ENCODE measurements at regions not wholly inside any gene's neighbourhood (a gene's known extent, or its start where the extent isn't known, plus 50 kb on each side); places are given as distances from the start of the nearest gene placed in this dataset.

DNA sequence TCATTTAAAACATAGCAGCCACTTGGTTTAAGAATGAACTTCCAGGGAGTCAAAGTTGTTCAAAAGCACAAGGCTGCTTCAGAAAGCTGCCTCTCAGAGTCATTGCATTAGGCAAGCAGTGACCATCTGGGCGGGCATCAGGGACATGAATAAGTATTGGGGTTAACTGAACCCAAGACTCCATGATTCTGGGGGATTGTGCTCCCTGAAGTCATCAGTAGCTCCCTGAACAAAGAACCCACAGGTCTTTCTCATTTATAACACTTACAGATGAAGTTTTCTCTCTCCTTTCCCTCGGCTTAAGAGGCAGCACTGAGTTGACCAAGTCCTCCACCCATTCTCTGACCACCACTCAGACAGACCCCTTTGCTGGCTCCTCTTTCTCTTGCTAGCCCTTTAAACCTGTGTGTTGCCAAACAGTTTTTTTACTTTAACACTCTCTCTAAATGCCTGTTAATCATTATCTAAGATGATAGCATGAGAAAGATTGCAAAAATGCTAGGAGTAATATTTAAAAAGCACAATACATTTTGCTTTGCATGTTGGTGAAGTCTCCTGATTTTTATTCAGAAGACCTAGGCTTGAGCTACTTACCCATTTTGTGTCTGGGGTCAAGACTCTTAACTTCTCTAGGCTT, 77.0 kb upstream of the ARHGAP29 start:
- Mint-ChIP-seq H3K9me3 (ENCODE audit: low read depth) (no peaks in the 10 kb centered on the region), H3K4me3 (no peak overlapping the region), H3K27ac (no peak overlapping the region), H3K4me1 (no peaks in the 10 kb centered on the region), H3K27me3 (no peaks in the 10 kb centered on the region), H3K36me3 (ENCODE audit: low read depth) (no peaks in the 10 kb centered on the region)
- DNase-seq (no peak), ATAC-seq (no peak)
- ChIA-PET CTCF (interaction anchor here (0.7 kb wide), 1 partner anchor 242 kb away, joined by 4 read pairs; no protein-coding TSS in a partner anchor), POLR2A (no interaction called here)
- intact Hi-C loops (cut with DNase I, micrococcal nuclease) = no loop called here

DNA sequence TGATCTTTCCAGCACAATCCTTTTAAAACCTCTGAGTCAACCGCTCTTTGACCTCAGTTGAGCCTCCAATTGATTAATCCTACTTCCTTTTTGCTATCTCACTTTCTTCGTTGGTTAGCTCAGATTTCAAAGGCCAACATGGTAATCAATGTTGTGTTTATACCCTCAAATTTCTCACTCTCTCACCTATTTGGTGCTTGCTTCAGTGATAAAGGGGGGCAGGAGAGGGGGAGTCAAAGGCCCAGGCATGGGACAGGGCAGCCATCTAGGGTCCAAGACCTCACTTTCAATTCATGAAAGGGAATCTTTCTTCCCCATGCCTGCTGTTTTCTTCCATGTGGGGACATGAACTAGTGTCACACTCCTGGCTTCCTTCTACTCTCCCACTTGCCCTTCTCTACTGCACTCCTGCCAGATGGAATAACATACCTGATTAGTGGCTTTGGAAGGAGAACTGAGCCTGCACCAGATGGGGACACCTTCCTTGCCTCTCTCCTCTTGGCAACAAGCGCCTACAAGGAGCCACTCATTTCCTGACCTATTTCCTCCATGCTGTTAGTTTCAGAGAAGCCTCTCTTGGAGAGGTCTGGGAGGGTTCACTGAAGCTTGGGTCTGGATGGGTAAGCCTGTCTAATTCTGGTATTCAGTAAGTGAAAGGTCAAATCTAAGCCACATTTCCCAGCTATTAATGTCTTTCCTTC, 73.3 kb upstream of the ARHGAP29 start:
- Mint-ChIP-seq H3K36me3 (ENCODE audit: low read depth) (no peaks in the 10 kb centered on the region), H3K9me3 (ENCODE audit: low read depth) (no peaks in the 10 kb centered on the region), H3K27me3 (no peaks in the 10 kb centered on the region), H3K27ac (no peak overlapping the region), H3K4me1 (no peaks in the 10 kb centered on the region), H3K4me3 (no peak overlapping the region)
- no peak for DNase-seq
- ChIA-PET CTCF (interaction anchor here (0.8 kb wide), 1 partner anchor 26 kb away, joined by 4 read pairs; no protein-coding TSS in a partner anchor), POLR2A (no interaction called here)
- no peak for ATAC-seq
- intact Hi-C loops (cut with DNase I, micrococcal nuclease) = no loop called here

DNA sequence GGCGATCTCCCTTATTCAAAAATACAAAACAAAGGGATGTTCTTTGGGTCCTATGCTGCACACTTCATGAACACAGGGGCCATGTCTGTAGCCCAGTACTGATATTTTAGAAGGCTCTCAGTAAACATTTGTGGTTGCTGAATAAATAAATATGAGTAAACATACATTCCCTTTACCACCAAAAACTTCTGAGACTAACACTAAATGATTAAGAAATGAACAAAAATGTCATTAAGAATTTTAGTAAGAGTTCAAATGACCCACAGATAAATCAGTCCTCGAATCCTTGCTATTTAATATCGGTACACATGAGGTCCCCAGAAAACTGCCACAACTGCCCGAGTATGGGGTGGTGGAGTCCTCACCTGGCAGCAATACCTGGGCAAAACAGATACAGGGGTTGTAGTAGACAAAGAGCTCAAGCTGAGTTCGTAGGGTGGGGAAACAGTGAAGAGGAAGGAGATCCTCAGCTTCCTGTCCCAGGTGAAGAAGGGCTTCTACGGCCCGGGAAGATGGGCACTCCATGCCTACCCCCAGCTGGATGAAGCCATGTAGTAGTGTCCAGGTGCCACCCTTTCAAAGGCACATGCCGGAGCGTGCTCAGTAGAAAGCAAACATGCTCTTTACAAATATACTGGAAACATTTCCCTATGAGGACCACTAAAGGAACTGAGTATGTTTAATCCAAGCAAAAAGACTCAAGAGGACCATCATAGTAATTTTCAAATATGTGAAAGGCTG, 72.6 kb upstream of the ARHGAP29 start:
- ATAC-seq = no peak
- DNase-seq = no peak
- peaks cover 6% of the 10 kb centered on the region for H3K27me3 Mint-ChIP-seq
- intact Hi-C loops (cut with DNase I, micrococcal nuclease) = no loop called here
- no peaks in the 10 kb centered on the region for H3K36me3 Mint-ChIP-seq (ENCODE audit: low read depth)
- H3K9me3 Mint-ChIP-seq (ENCODE audit: low read depth) = no peaks in the 10 kb centered on the region
- H3K27ac Mint-ChIP-seq = no peak overlapping the region
- CTCF ChIA-PET = interaction anchor here (0.8 kb wide), 1 partner anchor 27 kb away, joined by 4 read pairs; no protein-coding TSS in a partner anchor
- no peak overlapping the region for H3K4me3 Mint-ChIP-seq
- no peaks in the 10 kb centered on the region for H3K4me1 Mint-ChIP-seq
- POLR2A ChIA-PET = no interaction called here

DNA sequence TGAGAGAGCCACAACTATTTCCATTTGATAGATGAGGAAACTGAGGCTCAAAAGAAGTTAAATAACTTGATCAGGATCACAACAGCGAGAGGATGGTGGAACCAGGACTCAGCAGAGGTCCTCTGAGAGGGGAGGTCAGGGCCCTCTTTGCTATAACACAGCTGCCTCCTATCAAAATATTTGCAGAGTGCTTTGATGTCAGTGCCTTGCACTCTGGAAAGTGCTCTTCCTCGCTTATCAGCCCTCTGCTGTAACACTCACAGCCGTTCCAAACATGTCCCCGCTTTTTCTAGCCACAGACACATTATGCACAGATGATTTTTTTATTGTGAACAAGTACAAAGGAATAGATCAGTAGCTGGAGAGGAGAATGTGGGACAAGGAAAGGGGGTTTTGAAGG, 71.8 kb upstream of the ARHGAP29 start:
- no peak overlapping the region for H3K27ac Mint-ChIP-seq
- POLR2A ChIA-PET = no interaction called here

DNA sequence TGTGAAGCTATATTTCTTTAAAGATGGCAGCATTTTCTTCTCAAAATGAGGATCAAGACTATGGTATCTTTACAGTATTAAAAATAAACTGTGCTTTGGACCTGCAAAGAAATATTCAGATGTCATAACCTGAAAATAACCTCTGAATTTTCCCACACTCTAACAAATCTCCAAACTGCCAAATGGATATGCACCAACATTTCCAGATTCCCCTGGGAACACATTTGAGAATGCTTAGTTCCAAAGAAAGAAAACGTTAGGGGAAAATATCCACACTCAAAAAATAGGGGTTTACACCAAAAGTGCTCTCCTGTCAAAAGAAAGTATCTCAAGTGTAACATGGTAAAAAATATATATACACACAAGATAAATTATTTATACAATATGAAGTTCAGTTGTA, 69.1 kb upstream of the ARHGAP29 start:
- CTCF ChIA-PET = no interaction called here
- no peak for ATAC-seq
- POLR2A ChIA-PET = no interaction called here

More for the DNA sequence above, 71.8 kb upstream of the ARHGAP29 start:
- Mint-ChIP-seq H3K36me3 (ENCODE audit: low read depth) (no peaks in the 10 kb centered on the region), H3K27me3 (peaks cover 8% of the 10 kb centered on the region), H3K4me3 (no peak overlapping the region), H3K4me1 (no peaks in the 10 kb centered on the region), H3K9me3 (ENCODE audit: low read depth) (no peaks in the 10 kb centered on the region)
- ATAC-seq = no peak
- DNase-seq = no peak
- intact Hi-C loops (cut with DNase I, micrococcal nuclease) = no loop called here
- CTCF ChIA-PET = no interaction called here

DNA sequence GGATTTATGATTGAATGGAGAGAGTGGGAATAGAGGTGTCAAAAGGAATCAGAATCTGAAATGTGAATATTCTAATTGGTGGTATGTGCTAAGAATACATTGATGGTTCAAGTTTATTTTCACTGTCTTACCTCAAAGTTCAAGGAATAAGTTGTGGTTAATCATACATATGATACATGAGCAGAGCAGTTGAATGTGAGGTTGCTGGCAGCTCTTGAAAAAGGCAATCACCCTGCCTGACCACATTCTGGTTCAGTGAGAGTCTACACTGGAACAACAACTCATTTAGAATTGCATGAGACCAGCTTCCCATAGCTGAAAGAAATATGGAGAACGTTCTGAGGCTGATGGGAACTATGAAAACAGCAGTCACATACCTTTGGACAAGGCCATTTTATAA, 68.3 kb upstream of the ARHGAP29 start:
- no peaks in the 10 kb centered on the region for H3K4me1 Mint-ChIP-seq
- DNase-seq (no peak), ATAC-seq (no peak)
- H3K27ac Mint-ChIP-seq = no peak overlapping the region
- CTCF ChIA-PET = no interaction called here
- H3K9me3 Mint-ChIP-seq (ENCODE audit: low read depth) = no peaks in the 10 kb centered on the region
- POLR2A ChIA-PET = no interaction called here
- intact Hi-C loops (cut with DNase I, micrococcal nuclease) = no loop called here
- no peaks in the 10 kb centered on the region for H3K36me3 Mint-ChIP-seq (ENCODE audit: low read depth)
- peaks cover 17% of the 10 kb centered on the region for H3K27me3 Mint-ChIP-seq
- H3K4me3 Mint-ChIP-seq = no peak overlapping the region

More for the DNA sequence above, 69.1 kb upstream of the ARHGAP29 start:
- Mint-ChIP-seq H3K4me1 (no peaks in the 10 kb centered on the region), H3K36me3 (ENCODE audit: low read depth) (no peaks in the 10 kb centered on the region), H3K27ac (no peak overlapping the region), H3K27me3 (peaks cover 14% of the 10 kb centered on the region), H3K9me3 (ENCODE audit: low read depth) (no peaks in the 10 kb centered on the region), H3K4me3 (no peak overlapping the region)
- no peak for DNase-seq
- intact Hi-C loops (cut with DNase I, micrococcal nuclease) = no loop called here

DNA sequence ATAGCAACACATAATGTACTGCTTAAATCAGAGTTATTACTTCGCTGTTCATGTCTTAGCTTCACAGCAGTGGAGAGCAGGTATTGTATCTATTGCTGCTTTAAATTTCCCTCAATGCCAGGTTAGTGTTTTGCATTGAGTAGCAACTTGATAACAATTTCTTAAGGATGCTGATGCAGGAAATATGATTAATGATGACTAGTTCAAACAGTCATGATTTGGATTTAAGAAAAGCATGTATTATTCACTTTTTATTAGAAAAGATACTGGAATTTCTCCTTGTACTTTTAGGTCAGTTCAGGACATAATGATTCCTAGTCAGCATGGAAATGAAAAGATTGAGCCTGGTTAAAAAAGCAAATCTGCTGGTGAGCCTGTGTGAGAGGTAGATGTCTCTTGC, 67.2 kb upstream of the ARHGAP29 start:
- POLR2A ChIA-PET = no interaction called here
- no peaks in the 10 kb centered on the region for H3K36me3 Mint-ChIP-seq (ENCODE audit: low read depth)
- no peak overlapping the region for H3K27ac Mint-ChIP-seq
- CTCF ChIA-PET = no interaction called here
- H3K4me1 Mint-ChIP-seq = no peaks in the 10 kb centered on the region
- no peak overlapping the region for H3K4me3 Mint-ChIP-seq
- no peak for ATAC-seq
- H3K27me3 Mint-ChIP-seq = peaks cover 20% of the 10 kb centered on the region
- no peaks in the 10 kb centered on the region for H3K9me3 Mint-ChIP-seq (ENCODE audit: low read depth)
- no peak for DNase-seq
- intact Hi-C loops (cut with DNase I, micrococcal nuclease) = no loop called here

DNA sequence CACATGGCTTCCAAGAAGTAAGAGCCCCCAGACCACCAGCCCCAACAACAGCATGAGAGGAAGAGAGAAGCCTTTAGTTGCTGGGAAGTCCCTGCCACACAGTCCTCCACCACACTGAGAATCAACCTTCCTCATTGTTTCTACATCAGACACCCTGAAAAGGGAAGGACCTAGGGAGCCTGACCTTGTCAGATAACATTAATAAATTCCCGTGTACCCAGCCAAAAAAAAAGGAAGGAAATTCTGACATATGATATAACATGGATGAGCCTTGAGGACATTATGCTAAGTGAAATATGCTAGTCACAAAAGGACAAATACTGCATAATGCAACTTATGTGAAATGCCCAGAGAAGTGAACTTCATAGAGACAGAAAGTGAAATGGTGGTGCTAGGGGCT, 65.6 kb upstream of the ARHGAP29 start:
- H3K9me3 Mint-ChIP-seq (ENCODE audit: low read depth) = no peaks in the 10 kb centered on the region
- ATAC-seq (no peak), DNase-seq (no peak)
- POLR2A ChIA-PET = no interaction called here
- no peaks in the 10 kb centered on the region for H3K4me1 Mint-ChIP-seq
- no peak overlapping the region for H3K4me3 Mint-ChIP-seq
- H3K27me3 Mint-ChIP-seq = peaks cover 20% of the 10 kb centered on the region
- H3K36me3 Mint-ChIP-seq (ENCODE audit: low read depth) = no peaks in the 10 kb centered on the region
- H3K27ac Mint-ChIP-seq = no peak overlapping the region
- intact Hi-C loops (cut with DNase I, micrococcal nuclease) = no loop called here
- CTCF ChIA-PET = no interaction called here

DNA sequence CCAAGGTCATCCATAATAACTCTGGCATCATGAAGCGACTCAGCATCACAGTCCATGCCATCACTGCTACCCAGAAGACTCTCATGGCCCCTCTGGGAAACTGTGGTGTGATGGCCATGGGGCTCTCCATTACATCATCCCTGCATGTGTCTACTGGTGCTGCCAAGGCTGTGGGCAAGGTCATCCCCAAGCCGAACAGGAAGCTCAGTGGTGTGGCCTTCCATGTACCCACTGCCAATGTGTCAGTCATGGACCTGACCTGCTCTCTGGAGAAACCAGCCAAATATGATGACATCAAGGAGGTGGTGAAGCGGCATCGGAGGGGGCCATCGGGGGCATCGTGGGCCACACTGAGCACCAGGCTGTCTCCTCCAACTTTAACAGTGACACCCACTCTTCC, 65.1 kb upstream of the ARHGAP29 start:
- Mint-ChIP-seq H3K4me3 (no peak overlapping the region), H3K27me3 (peaks cover 20% of the 10 kb centered on the region), H3K9me3 (ENCODE audit: low read depth) (no peaks in the 10 kb centered on the region), H3K4me1 (no peaks in the 10 kb centered on the region), H3K27ac (no peak overlapping the region), H3K36me3 (ENCODE audit: low read depth) (no peaks in the 10 kb centered on the region)
- intact Hi-C loops (cut with DNase I, micrococcal nuclease) = no loop called here
- DNase-seq = no peak
- ChIA-PET POLR2A (no interaction called here), CTCF (interaction anchor here (0.6 kb wide), 1 partner anchor 25 kb away, joined by 3 read pairs; no protein-coding TSS in a partner anchor)
- ATAC-seq = no peak

DNA sequence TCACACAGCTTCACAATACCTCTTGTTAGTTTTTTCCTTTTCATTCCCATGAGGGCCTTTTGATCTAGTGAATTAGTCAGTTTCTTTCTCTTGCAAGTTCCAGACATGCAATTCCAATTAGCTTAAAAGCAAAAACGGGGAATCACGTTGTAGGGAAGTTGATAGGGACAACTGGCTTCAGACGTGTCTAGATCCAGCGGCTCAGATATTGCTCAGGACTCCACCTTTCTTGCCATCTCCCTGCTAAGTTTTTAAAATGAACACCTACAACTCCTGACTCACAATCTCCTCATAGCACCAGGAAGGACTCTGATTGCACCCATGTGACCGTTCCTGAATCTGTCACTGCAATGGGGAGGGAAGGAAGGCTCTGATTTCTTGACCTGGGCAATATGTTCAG, 63.8 kb upstream of the ARHGAP29 start:
- H3K9me3 Mint-ChIP-seq (ENCODE audit: low read depth) = no peaks in the 10 kb centered on the region
- H3K27ac Mint-ChIP-seq = no peak overlapping the region
- DNase-seq (no peak), ATAC-seq (no peak)
- H3K36me3 Mint-ChIP-seq (ENCODE audit: low read depth) = no peaks in the 10 kb centered on the region
- no peaks in the 10 kb centered on the region for H3K4me1 Mint-ChIP-seq
- POLR2A ChIA-PET = no interaction called here
- no peak overlapping the region for H3K4me3 Mint-ChIP-seq
- intact Hi-C loops (cut with DNase I, micrococcal nuclease) = no loop called here
- H3K27me3 Mint-ChIP-seq = peaks cover 20% of the 10 kb centered on the region
- CTCF ChIA-PET = interaction anchor here (1.7 kb wide), 1 partner anchor 261 kb away, joined by 4 read pairs; no protein-coding TSS in a partner anchor

DNA sequence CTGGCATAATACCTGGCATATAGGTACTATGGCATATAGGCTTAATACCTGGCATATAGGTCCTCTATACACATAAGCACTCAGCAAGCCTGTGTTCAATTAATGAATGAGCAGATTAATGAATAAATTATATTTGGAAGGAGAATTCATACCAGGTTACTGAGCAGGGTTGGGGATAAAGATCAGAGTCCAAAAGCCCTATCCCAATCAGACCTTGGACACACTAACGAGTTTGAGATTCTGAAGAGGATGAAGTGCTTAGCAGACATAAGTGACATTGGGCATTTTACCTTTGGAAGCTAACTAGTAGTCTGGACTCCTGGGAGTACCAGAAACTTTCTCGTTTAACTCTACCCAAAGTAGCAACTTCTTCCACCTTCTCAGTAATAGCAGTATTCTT, 63.3 kb upstream of the ARHGAP29 start:
- ChIA-PET POLR2A (no interaction called here), CTCF (interaction anchor here (1.7 kb wide), 1 partner anchor 261 kb away, joined by 4 read pairs; no protein-coding TSS in a partner anchor)
- Mint-ChIP-seq H3K4me3 (no peak overlapping the region), H3K4me1 (no peaks in the 10 kb centered on the region), H3K27me3 (peaks cover 20% of the 10 kb centered on the region), H3K36me3 (ENCODE audit: low read depth) (no peaks in the 10 kb centered on the region), H3K27ac (no peak overlapping the region), H3K9me3 (ENCODE audit: low read depth) (no peaks in the 10 kb centered on the region)
- no peak for ATAC-seq
- DNase-seq = no peak
- intact Hi-C loops (cut with DNase I, micrococcal nuclease) = no loop called here
